Stimulated activated CD8-positive, alpha-beta memory T cell treated with anti-CD3 and anti-CD28 coated beads, Interleukin-4, amount 100 ng/mL, for 1 hour (primary cell): ENCODE measurements at regions not wholly inside any gene's neighbourhood (a gene's known extent, or its start where the extent isn't known, plus 50 kb on each side); places are given as distances from the start of the nearest gene placed in this dataset.

Source experiments
- DNase-seq, 2 donors: peaks; one replicate each; pipeline ENCODE4 v3.0.0-alpha.2; 2020; ENCODE audit warnings: low read depth in 2 of 2, low spot score in 1 of 2

DNA sequence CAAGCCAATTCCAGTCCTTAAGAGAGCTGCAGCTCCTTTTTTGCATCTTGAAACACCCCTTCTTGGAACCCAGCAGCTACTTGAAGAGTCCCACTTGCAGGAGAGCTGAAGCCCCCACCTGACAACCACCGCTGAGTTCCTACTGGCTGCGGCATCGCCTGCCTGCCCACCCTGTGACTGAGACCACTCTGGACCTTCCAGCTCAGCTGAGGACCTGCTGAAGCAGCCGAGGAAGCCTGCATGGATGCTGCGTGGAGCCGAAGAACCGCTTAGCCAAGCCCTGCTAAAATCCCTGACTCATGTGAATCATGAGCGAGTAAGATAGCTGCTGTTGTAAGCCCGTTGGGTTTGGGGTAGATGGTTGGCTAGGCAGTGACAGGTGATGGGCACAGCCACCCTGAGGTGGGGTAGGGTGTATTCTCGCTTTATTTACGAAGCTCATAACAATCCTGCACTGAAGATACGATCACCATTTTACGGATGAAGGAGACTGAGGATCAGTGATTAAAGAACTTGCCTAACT is 78.4 kb downstream of the INHBB start:
- DNase-seq: no peak

DNA sequence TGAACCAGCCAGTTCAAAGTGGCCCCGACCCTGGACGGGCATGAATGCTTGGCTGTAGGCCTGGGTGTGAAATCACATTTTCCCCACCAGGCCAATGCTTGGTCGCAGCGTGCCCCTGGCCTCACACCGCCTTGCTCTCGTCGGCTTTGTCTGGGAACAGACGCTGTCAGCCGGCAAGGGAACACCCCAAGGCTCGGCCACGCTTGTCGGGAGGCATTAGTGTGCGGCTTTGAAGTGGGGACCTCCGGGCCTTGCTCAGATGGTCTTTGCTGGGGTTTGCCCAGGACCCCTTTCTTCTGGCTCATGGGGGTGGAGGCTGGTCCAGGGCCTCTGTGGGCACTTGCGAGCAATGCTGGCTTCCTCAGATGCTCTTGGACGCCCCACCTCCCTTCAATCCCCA is 79.1 kb downstream of the INHBB start:
- no peak for DNase-seq

GRCh38 chr2:120428748-120429147 is 82.8 kb downstream of the INHBB start:
- DNase-seq: no peak

DNA sequence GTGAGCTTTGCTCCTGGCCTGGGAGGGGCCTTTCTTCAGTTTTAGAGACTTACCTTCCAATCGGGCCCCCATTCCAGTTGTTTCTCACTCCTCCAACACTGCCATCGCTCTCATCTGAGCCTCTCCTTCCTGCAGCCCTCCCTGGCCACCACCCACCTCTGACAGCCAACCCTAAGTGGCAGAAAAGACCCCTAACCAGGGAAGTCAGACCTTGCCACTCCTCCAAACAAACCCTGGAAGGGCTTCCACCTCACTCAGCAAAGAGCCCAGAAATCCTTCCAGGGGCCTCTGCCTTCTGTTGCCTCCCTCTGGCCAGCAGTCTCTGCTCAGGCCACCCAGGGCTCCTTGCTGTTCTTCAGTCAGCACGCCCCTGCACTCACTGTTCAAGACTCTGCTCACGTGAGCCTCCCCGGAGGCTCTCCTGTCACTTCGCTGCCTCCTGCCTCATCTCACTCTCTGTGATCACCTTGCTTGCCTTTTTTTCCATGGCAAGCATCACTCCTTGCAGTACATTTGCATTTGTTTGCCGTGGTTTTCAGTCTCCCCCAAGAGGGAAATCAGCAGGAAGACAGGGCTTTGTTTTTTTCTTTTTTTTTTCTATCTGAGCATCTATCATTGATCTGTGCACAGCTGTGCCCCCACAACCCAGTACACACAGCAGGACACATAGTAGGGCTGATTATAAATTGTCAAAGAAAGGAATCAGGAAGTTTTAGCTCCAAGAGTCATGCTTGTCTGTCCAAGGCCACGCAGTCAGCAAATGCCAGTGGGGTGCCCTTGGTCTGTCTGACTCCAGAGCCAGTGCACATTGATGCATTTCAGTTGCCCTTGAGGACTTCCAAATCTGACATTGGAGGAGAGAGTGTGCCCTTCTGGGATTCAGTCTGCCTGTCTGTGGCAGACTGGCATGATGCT is 83.9 kb downstream of the INHBB start:
- no peak for DNase-seq

- DNase-seq: no peak
Observed at GRCh38 chr2:120430501-120430830, 84.5 kb downstream of the INHBB start.

- DNase-seq: no peak
Observed at GRCh38 chr2:120430957-120431356, 85.0 kb downstream of the INHBB start.

GRCh38 chr2:120431386-120432292 is 85.7 kb downstream of the INHBB start:
- DNase-seq: no peak

DNA sequence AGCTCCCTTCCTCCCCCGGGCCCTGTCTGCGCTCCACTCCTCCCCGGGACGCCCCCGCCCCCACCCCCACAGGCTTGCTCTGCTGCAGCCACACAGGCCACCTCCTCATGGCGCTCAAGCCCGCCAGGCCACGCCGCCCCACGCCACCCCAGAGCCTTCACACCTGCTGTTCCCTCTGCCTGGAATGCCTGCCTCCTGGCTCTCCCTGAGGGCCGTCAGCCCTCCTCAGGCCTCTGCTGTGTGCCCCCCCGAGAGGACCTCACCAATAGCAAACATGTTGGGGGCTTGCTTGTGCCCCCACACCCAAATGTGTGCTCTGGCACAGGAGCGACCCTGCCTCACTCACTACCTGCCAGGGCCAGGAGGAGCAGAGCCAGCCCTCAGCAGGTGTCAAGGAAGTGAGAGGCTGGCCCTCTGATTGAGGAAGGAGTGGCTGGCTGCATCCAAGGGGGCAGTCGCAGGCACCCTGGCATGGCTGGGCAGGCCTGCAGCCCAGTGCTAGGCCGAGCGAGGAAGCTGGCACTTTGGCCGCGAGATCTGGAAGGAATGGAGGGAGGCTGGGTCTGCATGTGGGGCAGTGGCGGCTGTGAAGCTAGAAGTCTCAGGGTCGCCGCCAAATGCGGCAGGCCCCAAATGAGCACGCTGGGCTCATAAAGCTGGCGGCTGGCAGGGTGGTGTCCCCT is 86.5 kb downstream of the INHBB start:
- no peak for DNase-seq

DNA sequence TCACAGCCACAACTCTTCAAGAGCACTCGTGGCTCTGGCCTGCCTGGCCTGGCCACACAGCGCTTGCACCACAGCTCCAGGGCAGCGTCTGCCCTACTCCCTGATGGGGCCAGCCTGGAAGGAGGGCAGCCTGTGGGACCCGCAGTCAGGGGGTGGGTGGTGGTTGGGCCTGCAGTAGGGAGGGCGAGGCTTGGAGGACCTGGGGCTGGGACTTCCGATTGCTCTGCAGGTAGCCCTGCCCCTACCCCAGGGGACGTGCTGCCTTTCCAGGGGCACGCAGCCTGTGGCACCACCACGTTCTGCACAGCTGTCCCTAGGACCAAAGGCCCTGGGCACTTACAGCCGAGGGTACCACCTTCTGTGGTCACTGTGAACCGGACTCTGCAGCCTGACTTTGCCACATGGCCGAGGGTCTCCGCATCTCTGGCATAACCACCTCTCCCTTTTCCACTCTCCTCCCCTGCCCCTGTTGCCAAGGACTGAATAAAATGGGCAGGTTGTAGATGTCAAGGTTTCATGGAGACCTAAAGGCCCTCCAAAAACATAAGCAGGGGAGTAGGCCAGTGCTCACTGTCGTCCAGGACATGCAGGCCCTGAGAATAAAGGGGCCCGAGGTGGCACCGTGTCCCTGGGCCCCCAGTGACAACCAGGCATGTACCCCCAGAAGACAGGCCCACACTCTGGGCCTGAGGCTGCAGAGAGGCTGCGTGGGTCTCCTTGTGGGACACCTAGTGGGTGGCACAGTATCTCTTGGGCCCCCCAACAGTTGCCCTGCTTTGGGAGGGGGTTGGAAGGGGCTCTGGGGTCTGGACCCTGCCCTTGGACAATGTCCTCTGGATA is 87.3 kb downstream of the INHBB start:
- no peak for DNase-seq

- no peak for DNase-seq
Observed at GRCh38 chr2:120433816-120434290, 87.9 kb downstream of the INHBB start.

DNA sequence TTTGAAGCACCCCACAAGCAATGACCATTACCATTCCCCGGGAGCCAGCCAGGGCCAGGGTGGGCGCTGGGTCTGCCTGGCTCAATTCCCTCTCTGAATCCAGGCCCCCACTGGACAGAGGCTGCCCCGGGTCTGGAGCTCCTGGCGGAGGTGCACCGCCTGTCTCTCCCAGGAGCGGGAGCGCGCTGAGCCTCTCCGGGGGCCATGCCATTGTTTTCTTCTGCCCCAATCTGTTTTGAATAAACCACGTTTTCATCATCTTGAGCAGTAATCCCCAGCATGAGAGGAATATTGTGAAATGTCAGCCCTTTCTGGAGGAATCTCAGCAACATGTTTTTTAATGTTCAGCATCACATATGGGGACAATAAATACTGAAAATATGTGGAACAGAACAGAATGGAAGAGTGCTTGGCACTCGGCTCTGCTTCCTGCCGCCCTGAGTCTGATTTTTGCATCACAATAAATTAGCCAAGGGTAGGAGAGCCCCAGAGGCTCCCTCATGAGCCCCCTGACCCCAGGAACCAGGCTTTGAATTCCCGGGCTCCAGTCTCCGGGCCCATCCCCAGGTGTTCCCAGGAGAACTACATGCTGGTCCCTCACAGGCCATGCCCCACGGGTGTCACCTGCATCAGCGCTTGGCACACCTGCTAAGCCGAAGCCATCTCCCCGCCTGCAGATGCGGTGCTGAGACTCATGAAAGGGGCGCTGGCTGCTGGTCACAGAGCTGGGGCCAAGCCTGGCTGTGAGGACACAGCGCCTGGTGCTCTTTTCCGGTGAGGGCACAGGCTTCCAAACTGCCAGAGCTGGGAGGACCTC is 88.8 kb downstream of the INHBB start:
- no peak for DNase-seq

- DNase-seq: no peak
Observed at GRCh38 chr2:120435671-120436459, 89.9 kb downstream of the INHBB start.

GRCh38 chr2:120436460-120436739 is 90.5 kb downstream of the INHBB start:
- DNase-seq: no peak

- DNase-seq: no peak
Observed at GRCh38 chr2:120436885-120437603, 91.1 kb downstream of the INHBB start.

DNA sequence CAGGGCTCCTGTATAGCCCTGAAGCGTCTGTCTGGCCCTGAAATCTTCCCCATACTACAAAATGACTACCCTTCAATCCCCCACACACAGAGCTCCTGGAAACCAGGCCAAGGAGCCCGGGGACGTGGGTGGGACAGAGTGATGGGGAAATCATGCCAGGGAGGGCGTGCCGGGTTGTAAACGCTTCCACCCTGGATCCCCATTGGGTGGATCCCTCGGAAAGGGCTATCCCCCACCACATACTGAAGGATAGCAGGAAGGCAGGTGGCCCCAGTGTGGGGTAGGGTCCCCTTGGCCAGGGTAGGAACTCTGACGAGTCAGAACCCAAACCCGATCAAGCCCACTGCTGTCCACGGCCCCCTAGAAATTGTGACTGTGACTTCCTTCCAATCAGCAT is 91.7 kb downstream of the INHBB start:
- DNase-seq: no peak

- no peak for DNase-seq
Observed at GRCh38 chr2:120438301-120439066, 92.5 kb downstream of the INHBB start.

GRCh38 chr2:120439067-120439368 is 93.1 kb downstream of the INHBB start:
- no peak for DNase-seq
